ENCODE measurements at regions not wholly inside any gene's neighbourhood (a gene's known extent, or its start where the extent isn't known, plus 50 kb on each side); places are given as distances from the start of the nearest gene placed in this dataset.

DNA sequence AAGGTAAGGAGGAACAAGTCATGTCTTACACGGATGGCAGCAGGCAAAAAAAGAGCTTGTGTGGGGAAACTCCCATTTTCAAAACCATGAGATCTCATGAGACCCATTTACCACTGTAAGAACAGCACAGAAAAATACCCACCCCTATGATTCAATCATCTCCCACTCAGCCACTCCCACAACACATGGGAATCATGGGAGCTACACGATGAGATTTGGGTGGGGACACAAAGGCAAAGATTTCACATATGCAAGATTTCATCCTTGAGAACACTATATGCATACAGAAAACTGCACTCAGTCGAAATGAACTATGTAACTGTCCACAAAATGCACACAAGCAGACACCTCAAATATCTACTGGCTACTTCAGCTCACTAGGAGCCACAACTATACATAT, 480.6 kb upstream of the BTBD3 start:
- no peak overlapping the region for H3K4me3 ChIP-seq (ENCODE audit: extremely low read depth in 1 of 4, insufficient read depth in 2 of 4, low read depth in 3 of 4, low read length in 4 of 4)
- TF ChIP-seq USF2 (IDR thresholded peaks at IDR 0.05; ENCODE audit: low read length) (no peak), SP1 (IDR thresholded peaks at IDR 0.05; ENCODE audit: low read depth, low read length) (no peak), RBBP5 (IDR thresholded peaks at IDR 0.05; ENCODE audit: borderline replicate concordance, low read depth, low read length) (no peak), TCF12 (IDR thresholded peaks at IDR 0.05; ENCODE audit: low read depth, low read length) (no peak), SIN3A (conservative IDR thresholded peaks at IDR 0.05 in 1 of 2, IDR thresholded peaks at IDR 0.05 in 1 of 2; ENCODE audit: low read depth in 1 of 2, low read length in 2 of 2) (no peak), SIX5 (IDR thresholded peaks at IDR 0.05; ENCODE audit: low read depth, low read length) (no peak), RFX5 (IDR thresholded peaks at IDR 0.05; ENCODE audit: borderline replicate concordance, low read depth, low read length) (no peak), TBP (IDR thresholded peaks at IDR 0.05; ENCODE audit: low read depth, low read length) (no peak), MAFK (IDR thresholded peaks at IDR 0.05; ENCODE audit: low read depth, low read length) (no peak), SAP30 (IDR thresholded peaks at IDR 0.05; ENCODE audit: insufficient read depth, insufficient replicate concordance, low read length) (no peak), BRCA1 (IDR thresholded peaks at IDR 0.05; ENCODE audit: low read depth, low read length) (no peak), SP4 (IDR thresholded peaks at IDR 0.05; ENCODE audit: low read length) (no peak), ZNF274 (IDR thresholded peaks at IDR 0.05; ENCODE audit: borderline replicate concordance, extremely low read depth, low read length) (no peak)
- no peak for DNase-seq (ENCODE audit: low read depth in 1 of 2, low spot score in 2 of 2)
- H3K9me3 ChIP-seq (ENCODE audit: insufficient read depth in 2 of 2, low read depth in 1 of 2, low read length in 1 of 2): peaks cover 23% of the 10 kb centered on the region in 2 experiments
- H3K27ac ChIP-seq (ENCODE audit: low read depth, low read length): no peak overlapping the region
- no peaks in the 10 kb centered on the region for H3K79me1 ChIP-seq (ENCODE audit: low read depth, low read length)
- FAIRE-seq: no peak
- H3K27me3 ChIP-seq (replicated peaks in 1 of 4; ENCODE audit: control insufficient read depth in 3 of 4, extremely low read depth in 1 of 4, insufficient read depth in 3 of 4, low read length in 3 of 4): no peaks in the 10 kb centered on the region
- H2AFZ ChIP-seq (ENCODE audit: low read length): no peak overlapping the region
- no peak overlapping the region for H2BK120ac ChIP-seq (replicated peaks; ENCODE audit: low read depth, low read length)
- no peak overlapping the region for H3K18ac ChIP-seq (ENCODE audit: extremely low read depth, low read length)
- no peak overlapping the region for H4K91ac ChIP-seq (replicated peaks; ENCODE audit: insufficient read length, low read length)
- 88% methylated on average over 3 of the region's 3 CpGs; no CpG with 5 or more reads in 1 of the 2 experiments for WGBS, 2 experiments (ENCODE audit: extremely low coverage in 1 of 2, insufficient coverage in 1 of 2, insufficient read length in 1 of 2, insufficient replicate concordance in 2 of 2, low coverage in 1 of 2, low lambda C conversion rate in 2 of 2, missing lambda C conversion rate in 1 of 2)
- H2BK12ac ChIP-seq (ENCODE audit: low read depth, low read length): no peak overlapping the region
- H3K4me2 ChIP-seq (ENCODE audit: insufficient read depth in 1 of 2, low read depth in 2 of 2, low read length in 2 of 2): no peak overlapping the region
- H3K56ac ChIP-seq (replicated peaks; ENCODE audit: insufficient read length, low read depth, low read length): no peak overlapping the region
- H3K4me1 ChIP-seq (replicated peaks in 1 of 4; ENCODE audit: control insufficient read depth in 3 of 4, insufficient read depth in 4 of 4, low read length in 3 of 4): no peaks in the 10 kb centered on the region
- H3K9ac ChIP-seq (replicated peaks in 1 of 4; ENCODE audit: extremely low read depth in 1 of 4, low read depth in 3 of 4, low read length in 3 of 4): no peak overlapping the region
- no peak overlapping the region for H3K23ac ChIP-seq (ENCODE audit: insufficient read length)
- no peak overlapping the region for H2BK20ac ChIP-seq (ENCODE audit: low read length)
- H2BK5ac ChIP-seq (ENCODE audit: low read depth, low read length): no peak overlapping the region
- H3K23me2 ChIP-seq (ENCODE audit: low read depth, low read length): no peaks in the 10 kb centered on the region
- ChIA-PET CTCF (ENCODE audit: partially characterized antibody) (interaction anchor here (1.2 to 1.3 kb wide), 2 partner anchors 14 to 107 kb away, joined by 3 read pairs; no protein-coding TSS in a partner anchor), POLR2A (ENCODE audit: partially characterized antibody) (no interaction called here)
- no peak overlapping the region for H2BK15ac ChIP-seq (ENCODE audit: low read length)
- H3K36me3 ChIP-seq (ENCODE audit: control insufficient read depth in 2 of 4, insufficient read depth in 4 of 4, low read length in 3 of 4): peaks cover 0 to 8% (median 0%) of the 10 kb centered on the region in 4 experiments; a peak in 1 of 8 replicates
- H3K4ac ChIP-seq (replicated peaks; ENCODE audit: insufficient read length, low read depth, low read length): no peak overlapping the region
- no peak overlapping the region for H2AK5ac ChIP-seq (ENCODE audit: low read depth, low read length)
- H4K20me1 ChIP-seq (replicated peaks in 1 of 2; ENCODE audit: control insufficient read depth in 1 of 2, insufficient read depth in 2 of 2, low read length in 2 of 2): no peaks in the 10 kb centered on the region
- H3K14ac ChIP-seq (ENCODE audit: insufficient read length): no peak overlapping the region
- H4K8ac ChIP-seq (ENCODE audit: extremely low read depth, insufficient read depth, low read length): no peak overlapping the region
- no peak overlapping the region for H4K5ac ChIP-seq (ENCODE audit: insufficient read length, low read depth, low read length)
- no peaks in the 10 kb centered on the region for H3K79me2 ChIP-seq (ENCODE audit: control insufficient read depth in 1 of 2, insufficient read depth in 2 of 2, low read length in 2 of 2)

All from H1 (cell line).